Amniotic stem cell (primary cell): ENCODE measurements at regions not wholly inside any gene's neighbourhood (a gene's known extent, or its start where the extent isn't known, plus 50 kb on each side); places are given as distances from the start of the nearest gene placed in this dataset.
A peak's percentile ranks its signal among the peaks of the same experiment; 100 is the strongest.

Source experiments
- DNase-seq: peaks from one replicate; lab custom pipeline; 2025; lab: John Stamatoyannopoulos, UW

DNA sequence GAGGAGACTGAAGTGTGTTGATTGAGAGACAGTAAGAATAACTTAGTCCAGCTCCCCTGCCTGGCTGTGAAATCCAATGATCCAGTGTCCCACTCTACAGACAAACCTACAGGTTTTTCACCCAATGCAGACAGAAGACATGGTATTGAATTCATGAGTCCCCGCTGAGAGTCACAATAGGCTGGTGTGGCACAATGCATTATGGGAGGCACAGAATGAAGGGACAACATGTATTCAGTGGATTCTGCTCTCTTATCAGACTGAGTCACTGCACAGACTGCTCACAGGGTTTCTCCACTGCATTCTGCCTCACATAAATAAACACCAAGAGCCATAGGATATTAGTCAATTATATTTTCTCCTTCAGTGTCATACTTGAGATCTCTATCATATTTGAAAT, 55.2 kb upstream of the TOP3B start:
- peak; percentile 9 for DNase-seq

DNA sequence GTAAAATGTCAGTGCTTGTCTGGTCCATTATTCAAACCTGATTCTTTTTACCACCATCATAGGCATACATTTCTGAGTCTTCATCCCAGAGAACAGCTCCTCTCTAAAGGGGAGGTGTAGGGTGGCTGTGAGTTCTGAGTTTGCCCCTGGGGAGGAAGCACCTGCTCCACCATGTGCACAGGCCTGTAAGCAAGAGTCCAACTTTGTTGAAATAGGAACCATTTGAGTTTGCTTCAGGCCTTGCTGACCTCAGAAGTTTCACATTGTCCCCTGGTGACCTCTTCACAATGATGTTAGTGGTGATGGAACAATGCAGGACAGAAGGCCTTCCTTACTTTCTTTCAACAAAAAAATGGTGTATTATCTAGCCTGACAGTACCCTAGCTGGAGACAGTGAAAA, 54.6 kb upstream of the TOP3B start:
- DNase-seq = no peak

DNA sequence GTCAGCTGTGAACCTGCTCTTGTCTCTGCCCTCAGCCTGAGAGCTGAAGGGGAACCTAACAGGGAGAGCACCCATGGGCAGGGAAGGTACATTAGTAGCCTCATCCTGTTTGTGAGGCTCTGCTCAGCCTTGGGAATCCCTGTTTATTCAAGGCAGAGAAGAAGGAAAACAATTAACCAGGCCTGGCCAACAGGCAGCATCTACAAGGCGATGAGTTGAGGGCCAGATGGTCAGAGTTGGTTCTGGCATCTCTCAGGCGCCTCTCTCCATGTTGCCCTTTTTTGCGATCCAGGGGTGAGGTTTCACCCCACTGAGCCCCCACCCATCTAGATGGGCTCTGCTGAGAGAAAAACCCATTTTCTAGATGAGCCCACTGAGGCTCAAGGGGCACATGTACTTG, 54.0 kb upstream of the TOP3B start:
- DNase-seq = no peak

DNA sequence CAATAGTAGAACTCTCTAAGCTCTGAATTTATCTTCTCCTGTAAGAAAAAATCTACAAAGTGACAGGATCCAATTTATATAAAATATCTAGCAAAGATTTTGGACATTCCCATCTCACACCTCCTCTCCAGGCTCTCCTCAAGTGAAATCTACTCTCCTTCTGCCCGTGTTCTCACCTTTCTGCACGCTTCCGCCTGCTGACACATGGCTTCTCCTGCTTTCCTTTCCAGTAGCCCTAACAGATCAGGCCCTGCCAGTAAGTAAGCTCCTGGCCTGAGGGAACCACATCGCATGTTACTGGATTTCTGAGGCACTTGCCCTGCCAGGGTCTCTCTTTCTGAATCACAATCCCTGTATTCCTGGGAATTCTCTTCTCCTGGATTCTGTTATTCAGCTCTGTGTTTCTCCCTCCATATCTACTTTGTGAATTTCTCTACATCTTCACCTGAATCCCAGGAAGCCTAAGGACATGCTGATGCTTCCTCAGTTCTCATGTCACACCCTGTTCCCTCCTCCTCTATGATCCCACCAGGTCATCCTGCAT, 53.3 kb upstream of the TOP3B start:
- no peak for DNase-seq

DNA sequence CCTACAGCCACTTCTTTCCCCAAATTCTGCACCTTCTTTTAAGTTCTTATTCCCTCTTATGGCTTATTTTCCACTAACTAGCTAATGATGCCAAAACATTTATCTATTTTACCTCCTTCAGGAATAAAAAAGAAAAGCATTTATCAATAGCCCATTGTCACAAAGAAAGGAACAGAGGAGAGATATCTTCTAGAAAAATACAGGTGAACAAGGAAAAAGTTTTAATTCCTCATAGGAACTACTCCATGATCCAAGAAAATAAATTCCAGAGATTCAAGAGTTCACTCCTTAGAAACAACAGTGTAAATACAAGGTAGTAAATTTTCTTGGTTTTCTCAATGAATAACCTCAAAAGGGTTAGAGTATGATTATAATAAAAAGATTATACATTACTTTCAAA, 52.6 kb upstream of the TOP3B start:
- DNase-seq = no peak

DNA sequence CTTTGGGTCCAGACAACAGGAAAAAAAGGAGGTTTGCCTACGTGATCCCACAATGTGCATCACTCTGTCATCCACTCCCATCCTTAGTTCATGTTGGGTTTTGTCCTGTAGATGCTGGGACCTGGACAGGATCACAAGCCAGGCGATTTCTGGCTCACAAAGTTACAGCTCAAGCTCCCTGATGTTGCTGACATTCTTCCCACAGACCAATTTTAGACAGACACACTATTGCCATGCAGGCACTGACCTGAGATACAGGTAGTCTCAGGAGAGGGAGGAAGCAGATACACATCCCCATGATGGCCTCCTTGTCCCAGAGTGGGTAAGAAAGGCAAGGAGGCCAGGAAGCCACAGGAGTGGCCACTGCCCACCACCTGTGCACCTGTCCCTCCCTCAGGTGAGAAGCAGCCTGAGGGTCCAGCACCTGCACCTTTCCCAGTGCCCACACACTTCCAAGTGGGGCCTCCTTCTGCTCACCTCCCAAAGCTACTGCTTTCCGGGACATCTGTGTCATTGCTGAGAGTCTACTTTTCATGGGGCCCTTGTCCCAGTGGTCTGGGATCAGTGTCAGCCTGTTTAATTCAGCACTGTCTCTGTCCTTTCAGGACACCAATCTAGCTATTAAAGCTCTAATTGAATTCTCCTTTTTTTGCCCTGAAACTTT, 52.0 kb upstream of the TOP3B start:
- no peak for DNase-seq

GRCh38 chr22:22033803-22034468, 51.3 kb upstream of the TOP3B start:
- DNase-seq = no peak

DNA sequence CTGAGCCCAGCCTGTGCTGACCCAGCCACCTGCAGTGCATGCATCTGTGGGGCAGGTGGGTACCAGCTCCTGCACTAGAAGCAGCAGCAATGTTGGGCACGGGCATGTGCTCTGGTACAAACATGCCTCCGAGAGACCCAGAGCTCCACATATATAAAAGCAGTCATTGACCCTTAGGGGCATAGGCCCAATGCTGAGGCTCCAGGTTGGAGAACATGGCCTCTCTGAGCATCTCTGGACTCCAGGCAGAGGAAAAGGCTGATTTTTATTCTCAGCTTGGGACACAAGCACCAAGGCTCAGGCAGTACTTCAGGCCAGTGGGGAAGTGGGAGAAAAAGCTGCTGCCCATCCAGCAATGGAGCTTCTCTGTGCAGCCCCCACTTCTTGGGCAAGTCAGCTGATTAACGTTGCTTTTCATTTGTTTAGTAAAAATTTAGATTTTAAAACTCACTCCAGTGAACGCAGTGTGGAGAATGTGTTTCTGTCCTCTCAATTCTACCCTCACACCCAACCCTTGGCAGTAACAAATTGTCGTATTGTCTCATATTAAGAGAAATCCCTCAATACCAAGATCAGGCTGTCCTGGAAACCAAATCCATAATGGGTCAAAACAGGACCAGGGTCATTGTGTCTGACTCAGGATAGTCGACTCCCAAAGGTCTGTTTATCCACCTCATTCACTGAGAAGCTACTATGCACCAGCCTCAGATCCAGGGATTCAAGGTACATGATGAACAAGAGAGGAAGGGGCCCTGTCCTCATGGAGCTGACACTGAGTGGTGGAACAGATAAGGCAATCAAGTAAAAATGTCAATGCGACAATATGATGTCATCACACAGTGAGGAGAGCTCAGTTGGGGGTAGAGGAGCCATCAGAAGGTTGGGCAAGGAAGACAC, 50.6 kb upstream of the TOP3B start:
- no peak for DNase-seq

GRCh38 chr22:22032099-22032905, 49.7 kb upstream of the TOP3B start:
- no peak for DNase-seq
